ENCODE measurements at regions not wholly inside any gene's neighbourhood (a gene's known extent, or its start where the extent isn't known, plus 50 kb on each side); places are given as distances from the start of the nearest gene placed in this dataset.

GRCh38 chr2:118634876-118635275, 212.6 kb downstream of the EN1 start:
- H3K4me3 Mint-ChIP-seq, result no peak overlapping the region

More at GRCh38 chr2:118634876-118635275, 212.6 kb downstream of the EN1 start:
- ChIA-PET CTCF (interaction anchor here (0.8 kb wide), 1 partner anchor 221 kb away, joined by 4 read pairs; no protein-coding TSS in a partner anchor), POLR2A (no interaction called here)
- Mint-ChIP-seq H3K27me3 (ENCODE audit: low read depth) (peaks cover 3% of the 10 kb centered on the region; the same call in 1 of the 2 replicates), H3K27ac (no peak overlapping the region), H3K9me3 (peaks cover 16% of the 10 kb centered on the region), H3K36me3 (peaks cover 6% of the 10 kb centered on the region; the same call in 1 of the 2 replicates), H3K4me1 (peaks cover 27% of the 10 kb centered on the region)
- TF ChIP-seq RORB (CRISPR knock-in tag; IDR thresholded peaks at IDR 0.05) (no peak), ZNF121 (CRISPR knock-in tag; IDR thresholded peaks at IDR 0.05) (no peak), ZNF671 (CRISPR knock-in tag; IDR thresholded peaks at IDR 0.05) (no peak), RELA (CRISPR knock-in tag; IDR thresholded peaks at IDR 0.05; ENCODE audit: borderline replicate concordance) (no peak), SOX15 (CRISPR knock-in tag; IDR thresholded peaks at IDR 0.05) (no peak), ZNF281 (CRISPR knock-in tag; IDR thresholded peaks at IDR 0.05) (no peak), ZNF512 (CRISPR knock-in tag; IDR thresholded peaks at IDR 0.05; ENCODE audit: borderline replicate concordance) (no peak), ZBTB21 (CRISPR knock-in tag; IDR thresholded peaks at IDR 0.05; ENCODE audit: borderline replicate concordance) (no peak), PRRX2 (CRISPR knock-in tag; IDR thresholded peaks at IDR 0.05) (no peak), ZNF263 (CRISPR knock-in tag; IDR thresholded peaks at IDR 0.05; ENCODE audit: low read depth) (no peak), ZNF396 (CRISPR knock-in tag; IDR thresholded peaks at IDR 0.05; ENCODE audit: borderline replicate concordance) (no peak), ZNF532 (CRISPR knock-in tag; IDR thresholded peaks at IDR 0.05; ENCODE audit: borderline replicate concordance) (no peak)
- TF ChIP-seq, protein P1, sequence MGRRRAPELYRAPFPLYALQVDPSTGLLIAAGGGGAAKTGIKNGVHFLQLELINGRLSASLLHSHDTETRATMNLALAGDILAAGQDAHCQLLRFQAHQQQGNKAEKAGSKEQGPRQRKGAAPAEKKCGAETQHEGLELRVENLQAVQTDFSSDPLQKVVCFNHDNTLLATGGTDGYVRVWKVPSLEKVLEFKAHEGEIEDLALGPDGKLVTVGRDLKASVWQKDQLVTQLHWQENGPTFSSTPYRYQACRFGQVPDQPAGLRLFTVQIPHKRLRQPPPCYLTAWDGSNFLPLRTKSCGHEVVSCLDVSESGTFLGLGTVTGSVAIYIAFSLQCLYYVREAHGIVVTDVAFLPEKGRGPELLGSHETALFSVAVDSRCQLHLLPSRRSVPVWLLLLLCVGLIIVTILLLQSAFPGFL (CRISPR knock-in tag; IDR thresholded peaks at IDR 0.05; ENCODE audit: borderline replicate concordance), result no peak
- TF ChIP-seq, protein P2, sequence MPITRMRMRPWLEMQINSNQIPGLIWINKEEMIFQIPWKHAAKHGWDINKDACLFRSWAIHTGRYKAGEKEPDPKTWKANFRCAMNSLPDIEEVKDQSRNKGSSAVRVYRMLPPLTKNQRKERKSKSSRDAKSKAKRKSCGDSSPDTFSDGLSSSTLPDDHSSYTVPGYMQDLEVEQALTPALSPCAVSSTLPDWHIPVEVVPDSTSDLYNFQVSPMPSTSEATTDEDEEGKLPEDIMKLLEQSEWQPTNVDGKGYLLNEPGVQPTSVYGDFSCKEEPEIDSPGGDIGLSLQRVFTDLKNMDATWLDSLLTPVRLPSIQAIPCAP (CRISPR knock-in tag; IDR thresholded peaks at IDR 0.05), result no peak
- TF ChIP-seq, protein P3, sequence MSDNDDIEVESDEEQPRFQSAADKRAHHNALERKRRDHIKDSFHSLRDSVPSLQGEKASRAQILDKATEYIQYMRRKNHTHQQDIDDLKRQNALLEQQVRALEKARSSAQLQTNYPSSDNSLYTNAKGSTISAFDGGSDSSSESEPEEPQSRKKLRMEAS (CRISPR knock-in tag; IDR thresholded peaks at IDR 0.05), result no peak
- DNase-seq (ENCODE audit: low spot score), result no peak
- ATAC-seq, result no peak

All from WTC11 (cell line).